ENCODE measurements at regions not wholly inside any gene's neighbourhood (a gene's known extent, or its start where the extent isn't known, plus 50 kb on each side); places are given as distances from the start of the nearest gene placed in this dataset.

GRCh38 chr14:89013698-89014568 lies 189.5 kb downstream of the TTC8 start:
- H3K27ac Mint-ChIP-seq = no peak overlapping the region
- ChIA-PET CTCF (no interaction called here), POLR2A (no interaction called here)
- H3K4me3 Mint-ChIP-seq = no peak overlapping the region
- peaks cover 18% of the 10 kb centered on the region for H3K27me3 Mint-ChIP-seq
- DNase-seq = no peak
- H3K9me3 Mint-ChIP-seq = no peaks in the 10 kb centered on the region
- H3K36me3 Mint-ChIP-seq (ENCODE audit: low read depth) = no peaks in the 10 kb centered on the region
- no peaks in the 10 kb centered on the region for H3K4me1 Mint-ChIP-seq

DNA sequence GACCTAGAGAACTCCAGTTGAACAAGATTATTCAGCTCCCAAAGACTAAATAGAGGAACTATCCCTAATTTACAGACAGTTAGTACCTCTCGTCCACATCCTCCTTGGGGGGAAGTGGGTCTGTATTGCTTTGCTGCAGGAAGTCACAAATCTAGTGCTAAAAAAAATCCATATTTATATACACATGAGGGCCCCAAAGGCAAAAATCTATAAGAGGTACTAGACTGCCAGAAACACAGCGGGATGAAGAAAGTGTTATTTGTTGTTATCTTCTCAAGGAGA lies 190.1 kb downstream of the TTC8 start:
- DNase-seq = no peak
- CTCF ChIA-PET = no interaction called here
- POLR2A ChIA-PET = no interaction called here
- no peaks in the 10 kb centered on the region for H3K4me1 Mint-ChIP-seq
- no peak overlapping the region for H3K4me3 Mint-ChIP-seq
- no peaks in the 10 kb centered on the region for H3K36me3 Mint-ChIP-seq (ENCODE audit: low read depth)
- peaks cover 19% of the 10 kb centered on the region for H3K27me3 Mint-ChIP-seq
- H3K27ac Mint-ChIP-seq = no peak overlapping the region
- no peaks in the 10 kb centered on the region for H3K9me3 Mint-ChIP-seq

GRCh38 chr14:89015016-89015415 lies 190.6 kb downstream of the TTC8 start:
- DNase-seq = no peak
- no peaks in the 10 kb centered on the region for H3K4me1 Mint-ChIP-seq
- H3K9me3 Mint-ChIP-seq = no peaks in the 10 kb centered on the region
- CTCF ChIA-PET = no interaction called here
- H3K27ac Mint-ChIP-seq = no peak overlapping the region
- no peaks in the 10 kb centered on the region for H3K36me3 Mint-ChIP-seq (ENCODE audit: low read depth)
- H3K4me3 Mint-ChIP-seq = no peak overlapping the region
- POLR2A ChIA-PET = no interaction called here
- peaks cover 15% of the 10 kb centered on the region for H3K27me3 Mint-ChIP-seq

DNA sequence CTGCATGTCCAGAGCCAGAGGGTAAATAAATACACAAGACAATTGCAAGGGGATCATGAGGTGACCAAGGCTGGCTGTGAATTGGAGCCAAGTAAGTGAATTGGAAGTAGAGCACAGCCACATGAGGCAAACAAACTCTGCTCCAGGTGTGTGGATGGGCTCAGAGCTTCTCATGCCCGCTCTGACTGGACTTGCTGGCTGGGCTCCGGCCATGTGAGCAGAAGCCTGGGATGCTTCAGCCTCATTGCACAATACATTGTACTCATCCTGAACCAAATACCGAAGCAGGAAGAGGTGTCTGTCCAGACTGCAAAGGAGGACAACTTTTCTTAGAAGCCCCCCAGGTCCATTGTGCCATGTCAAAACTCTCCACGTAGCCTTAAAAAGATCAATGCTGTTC lies 193.0 kb downstream of the TTC8 start:
- Mint-ChIP-seq H3K27ac (no peak overlapping the region), H3K4me1 (no peaks in the 10 kb centered on the region), H3K9me3 (no peaks in the 10 kb centered on the region), H3K36me3 (ENCODE audit: low read depth) (no peaks in the 10 kb centered on the region), H3K4me3 (no peak overlapping the region), H3K27me3 (peaks cover 26% of the 10 kb centered on the region)
- ChIA-PET POLR2A (no interaction called here), CTCF (no interaction called here)
- no peak for DNase-seq

- Mint-ChIP-seq H3K9me3 (no peaks in the 10 kb centered on the region), H3K27ac (no peak overlapping the region), H3K27me3 (peaks cover 42% of the 10 kb centered on the region), H3K36me3 (ENCODE audit: low read depth) (no peaks in the 10 kb centered on the region), H3K4me1 (no peaks in the 10 kb centered on the region), H3K4me3 (no peak overlapping the region)
- ChIA-PET CTCF (interaction anchor here (0.7 kb wide), 1 partner anchor 31 kb away, joined by 3 read pairs; no protein-coding TSS in a partner anchor), POLR2A (no interaction called here)
- DNase-seq = no peak
Observed at GRCh38 chr14:89022274-89022673, 197.8 kb downstream of the TTC8 start.

- Mint-ChIP-seq H3K27ac (no peak overlapping the region), H3K36me3 (ENCODE audit: low read depth) (no peaks in the 10 kb centered on the region), H3K27me3 (peaks cover 57% of the 10 kb centered on the region), H3K4me3 (no peak overlapping the region), H3K4me1 (peaks cover 8% of the 10 kb centered on the region), H3K9me3 (no peaks in the 10 kb centered on the region)
- CTCF ChIA-PET = no interaction called here
- no peak for DNase-seq
- POLR2A ChIA-PET = no interaction called here
Observed at GRCh38 chr14:89024691-89025090, 200.2 kb downstream of the TTC8 start.

- POLR2A ChIA-PET = no interaction called here
- H3K4me1 Mint-ChIP-seq = peaks cover 8% of the 10 kb centered on the region
- no peak overlapping the region for H3K4me3 Mint-ChIP-seq
- no peaks in the 10 kb centered on the region for H3K36me3 Mint-ChIP-seq (ENCODE audit: low read depth)
- no peaks in the 10 kb centered on the region for H3K9me3 Mint-ChIP-seq
- no peak overlapping the region for H3K27ac Mint-ChIP-seq
- CTCF ChIA-PET = interaction anchor here (1.4 kb wide), 2 partner anchors 16 to 885 kb away, joined by 3 read pairs; no protein-coding TSS in a partner anchor
- no peak for DNase-seq
- H3K27me3 Mint-ChIP-seq = peaks cover 65% of the 10 kb centered on the region
Observed at GRCh38 chr14:89025561-89026236, 201.2 kb downstream of the TTC8 start.

DNA sequence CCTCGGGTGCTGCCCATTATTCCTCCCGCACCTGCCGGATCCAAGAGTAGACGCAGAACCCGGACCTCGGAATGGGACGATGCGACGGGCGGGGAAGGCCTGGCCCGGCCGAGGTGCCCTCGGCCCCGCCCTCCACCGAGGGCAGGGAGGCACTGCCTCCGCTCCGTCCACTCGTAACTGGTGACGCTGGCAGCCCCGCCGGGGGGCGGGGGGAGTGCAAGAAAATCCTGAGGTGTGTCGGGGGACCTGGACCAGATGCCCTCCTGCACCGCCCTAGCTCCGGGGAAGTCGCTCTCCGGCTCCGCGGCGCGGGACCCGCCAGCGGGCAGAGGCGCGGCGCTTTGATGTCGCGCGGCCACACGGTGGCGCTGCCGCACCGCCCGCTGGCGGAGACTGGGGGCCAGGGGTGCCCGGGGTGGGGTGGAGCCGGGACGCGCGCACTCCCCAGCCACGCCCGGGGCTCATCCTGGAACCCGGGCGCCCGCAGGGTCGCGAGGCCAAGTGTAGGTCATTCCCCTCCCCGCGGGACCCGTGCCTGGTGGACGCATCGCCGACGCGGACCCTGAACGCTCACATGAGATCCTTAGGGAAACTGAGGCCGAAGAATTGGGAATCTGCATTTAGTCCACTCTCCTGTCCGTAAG lies 202.8 kb downstream of the TTC8 start:
- CTCF ChIA-PET = interaction anchor here (0.6 to 1.4 kb wide), 5 partner anchors 14 to 883 kb away, joined by 3 to 5 read pairs (median 3); no protein-coding TSS in a partner anchor
- no peak overlapping the region for H3K27ac Mint-ChIP-seq
- H3K4me1 Mint-ChIP-seq = peaks cover 8% of the 10 kb centered on the region
- peak; percentile 48 for DNase-seq
- H3K4me3 Mint-ChIP-seq = peak overlapping the region; percentile 58
- POLR2A ChIA-PET = no interaction called here
- no peaks in the 10 kb centered on the region for H3K36me3 Mint-ChIP-seq (ENCODE audit: low read depth)
- H3K27me3 Mint-ChIP-seq = peaks cover 60% of the 10 kb centered on the region
- H3K9me3 Mint-ChIP-seq = no peaks in the 10 kb centered on the region

- Mint-ChIP-seq H3K4me3 (peak overlapping the region; percentile 58), H3K9me3 (no peaks in the 10 kb centered on the region), H3K4me1 (peaks cover 8% of the 10 kb centered on the region), H3K36me3 (ENCODE audit: low read depth) (no peaks in the 10 kb centered on the region), H3K27me3 (peaks cover 54% of the 10 kb centered on the region), H3K27ac (no peak overlapping the region)
- POLR2A ChIA-PET = no interaction called here
- no peak for DNase-seq
- CTCF ChIA-PET = interaction anchor here (0.9 to 1.1 kb wide), 2 partner anchors 40 to 897 kb away, joined by 3 to 4 read pairs; no protein-coding TSS in a partner anchor
Observed at GRCh38 chr14:89028462-89029134, 204.1 kb downstream of the TTC8 start.

DNA sequence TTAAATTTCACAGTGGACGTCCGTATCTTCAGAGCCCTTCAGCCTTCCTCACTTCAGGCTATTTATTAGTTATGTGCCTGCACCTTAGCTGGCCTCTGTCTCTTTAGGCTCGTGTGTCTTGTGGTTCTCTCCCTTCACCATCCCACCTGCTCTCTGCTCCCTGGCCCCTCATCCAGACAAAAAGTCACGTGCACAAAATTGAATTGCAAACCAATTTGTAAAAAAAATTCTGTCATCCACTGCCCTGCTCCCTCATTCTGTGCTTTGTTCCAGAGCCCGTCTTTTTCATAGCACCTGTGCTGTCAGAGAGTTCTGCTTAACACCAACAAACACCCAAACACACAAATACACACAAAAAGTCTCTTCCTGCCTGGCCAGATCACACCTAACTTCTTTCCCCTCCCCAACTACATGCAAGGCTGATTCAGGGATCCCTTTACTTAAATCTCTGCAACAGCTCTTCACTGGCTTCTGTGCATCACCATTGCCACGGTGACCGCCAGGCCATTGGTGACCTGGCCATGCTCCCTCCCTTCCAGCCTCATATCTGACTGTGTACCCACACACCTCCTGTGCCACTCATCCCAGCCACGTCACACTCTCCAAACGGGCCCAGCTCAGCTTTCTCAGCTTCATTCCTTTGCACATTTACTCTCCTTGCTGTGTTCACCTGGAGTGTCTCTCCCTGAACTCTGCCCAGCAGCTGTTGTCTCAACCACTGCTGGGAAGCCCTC lies 205.7 kb downstream of the TTC8 start:
- Mint-ChIP-seq H3K4me3 (no peak overlapping the region), H3K4me1 (peaks cover 8% of the 10 kb centered on the region), H3K27ac (no peak overlapping the region), H3K27me3 (peaks cover 44% of the 10 kb centered on the region), H3K9me3 (no peaks in the 10 kb centered on the region), H3K36me3 (ENCODE audit: low read depth) (no peaks in the 10 kb centered on the region)
- ChIA-PET CTCF (interaction anchor here (0.7 kb wide), 1 partner anchor 737 kb away, joined by 3 read pairs; no protein-coding TSS in a partner anchor), POLR2A (no interaction called here)
- DNase-seq = no peak

DNA sequence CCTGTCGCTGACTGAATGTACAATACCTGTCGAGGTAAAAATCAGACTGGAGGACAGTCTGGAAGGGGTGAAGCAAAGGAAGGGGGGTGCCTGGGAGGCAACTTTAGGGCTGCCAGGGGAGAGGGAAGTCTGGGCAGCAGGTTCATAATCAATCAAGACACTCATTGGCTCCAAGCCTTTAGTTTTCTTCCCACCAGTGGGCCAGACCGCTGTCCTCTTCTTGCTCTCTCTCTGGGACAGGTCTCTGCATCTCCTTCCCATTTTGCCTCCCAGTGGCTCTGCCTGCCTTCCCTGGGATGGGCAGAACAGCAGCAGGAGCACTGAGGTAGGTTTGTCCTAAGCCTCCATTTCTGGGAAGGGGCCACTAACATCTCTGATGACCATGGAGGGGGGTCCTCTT lies 206.5 kb downstream of the TTC8 start:
- no peak overlapping the region for H3K27ac Mint-ChIP-seq
- no peak for DNase-seq
- peaks cover 37% of the 10 kb centered on the region for H3K27me3 Mint-ChIP-seq
- H3K4me1 Mint-ChIP-seq = peaks cover 8% of the 10 kb centered on the region
- CTCF ChIA-PET = no interaction called here
- H3K9me3 Mint-ChIP-seq = no peaks in the 10 kb centered on the region
- no peaks in the 10 kb centered on the region for H3K36me3 Mint-ChIP-seq (ENCODE audit: low read depth)
- POLR2A ChIA-PET = no interaction called here
- no peak overlapping the region for H3K4me3 Mint-ChIP-seq

DNA sequence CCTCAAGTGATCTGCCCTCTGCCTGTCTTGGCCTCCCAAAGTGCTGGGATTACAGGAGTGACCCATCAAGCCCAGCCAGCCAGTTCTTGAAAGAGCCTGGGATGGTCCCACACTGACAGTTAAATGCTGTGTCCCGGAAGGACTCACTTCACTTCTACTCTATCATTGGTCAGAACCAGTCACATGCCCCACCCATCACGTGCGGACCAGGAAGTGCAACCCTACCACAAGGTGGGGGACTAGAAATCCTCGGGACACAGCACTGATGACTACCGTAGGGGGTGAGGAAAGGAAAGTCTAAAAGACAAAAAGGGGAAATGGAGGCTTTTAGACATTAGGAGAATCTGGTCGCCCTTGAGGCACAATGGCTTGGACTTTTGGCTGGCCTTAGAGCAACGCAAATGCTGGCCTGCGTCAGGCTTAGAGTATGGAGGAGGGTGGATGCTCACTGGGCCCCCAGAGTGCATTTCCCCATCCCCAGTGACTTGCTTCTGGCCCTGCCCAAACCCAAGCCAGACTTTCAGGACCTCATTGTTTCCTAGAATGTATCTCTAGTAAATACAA lies 207.7 kb downstream of the TTC8 start:
- H3K4me1 Mint-ChIP-seq = peaks cover 8% of the 10 kb centered on the region
- H3K27ac Mint-ChIP-seq = no peak overlapping the region
- no peak overlapping the region for H3K4me3 Mint-ChIP-seq
- POLR2A ChIA-PET = no interaction called here
- H3K36me3 Mint-ChIP-seq (ENCODE audit: low read depth) = no peaks in the 10 kb centered on the region
- no peak for DNase-seq
- CTCF ChIA-PET = no interaction called here
- peaks cover 1% of the 10 kb centered on the region for H3K9me3 Mint-ChIP-seq
- peaks cover 35% of the 10 kb centered on the region for H3K27me3 Mint-ChIP-seq

Data from activated CD4-positive, alpha-beta T cell treated with anti-CD3 and anti-CD28 coated beads, Interleukin-2, amount 10 ng/mL, durations not matched to agents 7 days and 5 days (primary cell).